PC-3 (cell line): ENCODE measurements at regions not wholly inside any gene's neighbourhood (a gene's known extent, or its start where the extent isn't known, plus 50 kb on each side); places are given as distances from the start of the nearest gene placed in this dataset.
"Not testable (repeated sequence)": the region's sequence is repeated elsewhere in the genome, so short reads cannot be mapped to it uniquely, and the experiment has no call there.

Source experiments
- ATAC-seq: fragments of 200-7000 bp; cut with Tn5 transposase; 2 replicates; pipeline ENCODE4 v1.9.1; 2020; ENCODE audit warnings: mild to moderate bottlenecking, moderate library complexity
- BruUV-seq: library from RNA; stranded (reverse); fragments of 400-500 nt; replicated peaks from 2 replicates; lab custom pipeline; 2021; lab: Mats Ljungman, UMichigan
- CTCF ChIA-PET: fragments of 300-600 bp; sonication (Branson Sonifier 250); formaldehyde crosslinking; loops from one replicate; lab custom pipeline; 2022; ENCODE audit warnings: antibody characterized with exemption; lab: Charles Lee
- POLR2A ChIA-PET: fragments of 300-600 bp; sonication (Branson Sonifier 250); formaldehyde crosslinking; loops from one replicate; lab custom pipeline; 2022; ENCODE audit warnings: antibody characterized with exemption; ENCODE audit not compliant: unreplicated experiment; lab: Charles Lee
- DNase-seq: peaks from one replicate; pipeline ENCODE4 v3.0.0-alpha.2; 2015
- H2AFZ ChIP-seq: fragments of 300-600 bp; sonication (generic); 2 replicates; pipeline ENCODE4 v1.6.0; 2016; ENCODE audit warnings: antibody characterized with exemption, low read length
- H3F3A ChIP-seq: fragments of 300-600 bp; sonication (generic); one replicate; pipeline ENCODE4 v1.6.0; 2017; ENCODE audit warnings: antibody characterized with exemption, low read length, control low read depth, mild to moderate bottlenecking; ENCODE audit not compliant: unreplicated experiment
- H3K27ac ChIP-seq: fragments of 300-600 bp; sonication (generic); 2 replicates; pipeline ENCODE4 v1.5.1; 2016; ENCODE audit warnings: mild to moderate bottlenecking, low read length
- H3K27me3 ChIP-seq: fragments of 300-600 bp; sonication (generic); 2 replicates; pipeline ENCODE4 v1.6.1; 2016; ENCODE audit warnings: low read length, mixed read lengths
- H3K36me3 ChIP-seq: fragments of 300-600 bp; sonication (generic); 2 replicates; pipeline ENCODE4 v1.6.1; 2016; ENCODE audit warnings: low read depth, mixed run types, low read length, mixed read lengths
- H3K4me1 ChIP-seq: fragments of 300-600 bp; sonication (generic); 2 replicates; pipeline ENCODE4 v1.5.1; 2016; ENCODE audit warnings: low read length; ENCODE audit not compliant: insufficient read depth
- H3K4me2 ChIP-seq: fragments of 300-600 bp; sonication (generic); 2 replicates; pipeline ENCODE4 v1.6.0; 2016; ENCODE audit warnings: low read length
- H3K4me3 ChIP-seq: fragments of 300-600 bp; sonication (generic); 2 replicates; pipeline ENCODE4 v1.5.1; 2016; ENCODE audit warnings: mild to moderate bottlenecking, low read length, mixed read lengths
- H3K79me2 ChIP-seq: fragments of 300-600 bp; sonication (generic); 2 replicates; pipeline ENCODE4 v1.6.1; 2017; ENCODE audit warnings: low read length, mixed read lengths
- H3K9ac ChIP-seq: fragments of 300-600 bp; sonication (generic); 2 replicates; pipeline ENCODE4 v1.6.0; 2016; ENCODE audit warnings: mild to moderate bottlenecking, low read length
- H3K9me2 ChIP-seq: fragments of 300-600 bp; sonication (generic); replicated peaks from 2 replicates; pipeline ENCODE4 v1.6.1; 2016; ENCODE audit warnings: mixed run types, low read length, mixed read lengths
- H3K9me3 ChIP-seq: fragments of 300-600 bp; sonication (generic); 2 replicates; pipeline ENCODE4 v1.6.1; 2016; ENCODE audit warnings: low read length, mixed read lengths
- H4K20me1 ChIP-seq: fragments of 300-600 bp; sonication (generic); 2 replicates; pipeline ENCODE4 v1.6.1; 2016; ENCODE audit warnings: low read length, mixed read lengths
- EZH2 ChIP-seq: fragments of 300-600 bp; sonication (generic); IDR thresholded peaks from one replicate; pipeline ENCODE4 v1.6.1; 2017; ENCODE audit warnings: antibody characterized with exemption, mild to moderate bottlenecking, low read length; ENCODE audit not compliant: unreplicated experiment
- EZH2phosphoT487 ChIP-seq: fragments of 300-600 bp; sonication (generic); IDR thresholded peaks from 2 replicates; pipeline ENCODE4 v1.6.1; 2018; ENCODE audit warnings: mild to moderate bottlenecking, antibody characterized with exemption, low read length, borderline replicate concordance
- intact Hi-C: fragments of 100-400 bp; cut with micrococcal nuclease; formaldehyde crosslinking; loops from 2 replicates; pipeline ENCODE4 v1.9.0; 2023
- TF ChIP-seq, protein P1 (sequence below): fragments of 300-600 bp; sonication (generic); conservative IDR thresholded peaks from 2 replicates; pipeline ENCODE4 v1.5.1; 2017; ENCODE audit warnings: antibody characterized with exemption, low read depth, mild to moderate bottlenecking, low read length

GRCh38 chr10:65423043-65423442 lies 1502.8 kb upstream of the LRRTM3 start:
- BruUV-seq: no TSS peak
- no peak overlapping the region for H3K9ac ChIP-seq
- TF ChIP-seq EZH2 (no peak), EZH2phosphoT487 (no peak)
- TF ChIP-seq, protein P1, sequence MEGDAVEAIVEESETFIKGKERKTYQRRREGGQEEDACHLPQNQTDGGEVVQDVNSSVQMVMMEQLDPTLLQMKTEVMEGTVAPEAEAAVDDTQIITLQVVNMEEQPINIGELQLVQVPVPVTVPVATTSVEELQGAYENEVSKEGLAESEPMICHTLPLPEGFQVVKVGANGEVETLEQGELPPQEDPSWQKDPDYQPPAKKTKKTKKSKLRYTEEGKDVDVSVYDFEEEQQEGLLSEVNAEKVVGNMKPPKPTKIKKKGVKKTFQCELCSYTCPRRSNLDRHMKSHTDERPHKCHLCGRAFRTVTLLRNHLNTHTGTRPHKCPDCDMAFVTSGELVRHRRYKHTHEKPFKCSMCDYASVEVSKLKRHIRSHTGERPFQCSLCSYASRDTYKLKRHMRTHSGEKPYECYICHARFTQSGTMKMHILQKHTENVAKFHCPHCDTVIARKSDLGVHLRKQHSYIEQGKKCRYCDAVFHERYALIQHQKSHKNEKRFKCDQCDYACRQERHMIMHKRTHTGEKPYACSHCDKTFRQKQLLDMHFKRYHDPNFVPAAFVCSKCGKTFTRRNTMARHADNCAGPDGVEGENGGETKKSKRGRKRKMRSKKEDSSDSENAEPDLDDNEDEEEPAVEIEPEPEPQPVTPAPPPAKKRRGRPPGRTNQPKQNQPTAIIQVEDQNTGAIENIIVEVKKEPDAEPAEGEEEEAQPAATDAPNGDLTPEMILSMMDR: no peak
- H3K9me3 ChIP-seq: no peaks in the 10 kb centered on the region
- H3K36me3 ChIP-seq: no peaks in the 10 kb centered on the region
- CTCF ChIA-PET: no interaction called here
- H3K9me2 ChIP-seq: no peaks in the 10 kb centered on the region
- no peak for ATAC-seq
- no peak overlapping the region for H3K4me3 ChIP-seq
- H3K27ac ChIP-seq: no peak overlapping the region
- POLR2A ChIA-PET: no interaction called here
- H3K27me3 ChIP-seq: no peaks in the 10 kb centered on the region
- H3K79me2 ChIP-seq: no peaks in the 10 kb centered on the region
- intact Hi-C loops: no loop called here
- no peak for DNase-seq
- no peaks in the 10 kb centered on the region for H4K20me1 ChIP-seq
- H3K4me1 ChIP-seq: peaks cover 15% of the 10 kb centered on the region
- H3F3A ChIP-seq: no peaks in the 10 kb centered on the region
- H2AFZ ChIP-seq: no peak overlapping the region
- no peak overlapping the region for H3K4me2 ChIP-seq

GRCh38 chr10:65429381-65429780 lies 1496.5 kb upstream of the LRRTM3 start:
- H3K27ac ChIP-seq, H3K27me3 ChIP-seq, intact Hi-C loops, H3K36me3 ChIP-seq, H3K9me2 ChIP-seq, H3F3A ChIP-seq, H3K4me1 ChIP-seq, CTCF ChIA-PET, H4K20me1 ChIP-seq, POLR2A ChIA-PET, BruUV-seq, H3K9ac ChIP-seq, H3K9me3 ChIP-seq, H2AFZ ChIP-seq, H3K4me3 ChIP-seq, DNase-seq, H3K79me2 ChIP-seq, ATAC-seq, H3K4me2 ChIP-seq: not testable (repeated sequence)

- Histone ChIP-seq H3K27ac (no peak overlapping the region), H4K20me1 (no peaks in the 10 kb centered on the region), H2AFZ (no peak overlapping the region), H3K4me2 (no peak overlapping the region), H3F3A (no peaks in the 10 kb centered on the region), H3K9me3 (no peaks in the 10 kb centered on the region), H3K79me2 (no peaks in the 10 kb centered on the region), H3K9ac (no peak overlapping the region), H3K4me1 (no peaks in the 10 kb centered on the region), H3K4me3 (no peak overlapping the region), H3K36me3 (no peaks in the 10 kb centered on the region), H3K9me2 (no peaks in the 10 kb centered on the region), H3K27me3 (no peaks in the 10 kb centered on the region)
- ATAC-seq (no peak), DNase-seq (no peak)
- POLR2A ChIA-PET: no interaction called here
- no TSS peak for BruUV-seq
- intact Hi-C loops: no loop called here
- TF ChIP-seq, protein P1: no peak
- no peak for TF ChIP-seq EZH2
- TF ChIP-seq EZH2phosphoT487: no peak
- CTCF ChIA-PET: interaction anchor here (0.7 kb wide), 1 partner anchor 557 kb away, joined by 3 read pairs; no protein-coding TSS in a partner anchor
Measured at GRCh38 chr10:65430979-65431378, 1494.9 kb upstream of the LRRTM3 start.
